Head of caudate nucleus (tissue), 42 donors: ENCODE measurements at regions not wholly inside any gene's neighbourhood (a gene's known extent, or its start where the extent isn't known, plus 50 kb on each side); places are given as distances from the start of the nearest gene placed in this dataset.

Experiments used
- DNase-seq, 42 donors: peaks; one replicate each; pipeline versions ENCODE4 v3.0.0 to v3.0.0-alpha.2; 2020 to 2021; ENCODE audit warnings: mixed read lengths in 7 of 42
- intact Hi-C: fragments of 100-400 bp; cut with DNase I; formaldehyde crosslinking; loops from one replicate; pipeline ENCODE4 v1.15.0; 2022

- DNase-seq: no peak
Measured at GRCh38 chr4:95675623-95676022, 126.8 kb upstream of the UNC5C start.

GRCh38 chr4:95674521-95674981, 125.8 kb upstream of the UNC5C start:
- no peak for DNase-seq
- intact Hi-C loops: no loop called here

More at GRCh38 chr4:95675623-95676022, 126.8 kb upstream of the UNC5C start:
- intact Hi-C loops: no loop called here

GRCh38 chr4:95672811-95673210, 124.0 kb upstream of the UNC5C start:
- intact Hi-C loops: no loop called here
- DNase-seq: no peak

- no peak for DNase-seq
- intact Hi-C loops: no loop called here
Measured at GRCh38 chr4:95660719-95661118, 111.9 kb upstream of the UNC5C start.

- no peak for DNase-seq
- intact Hi-C loops: no loop called here
Measured at GRCh38 chr4:95651891-95652290, 103.1 kb upstream of the UNC5C start.

GRCh38 chr4:95644417-95644816, 95.6 kb upstream of the UNC5C start:
- intact Hi-C loops: no loop called here
- DNase-seq: no peak

GRCh38 chr4:95643627-95644026, 94.9 kb upstream of the UNC5C start:
- intact Hi-C loops: no loop called here
- DNase-seq: no peak

GRCh38 chr4:95641571-95641970, 92.8 kb upstream of the UNC5C start:
- intact Hi-C loops: no loop called here
- no peak for DNase-seq

- intact Hi-C loops: no loop called here
- peak in 6 of 42 donors; percentile 2 to 32 (median 6) for DNase-seq
Measured at GRCh38 chr4:95640311-95640710, 91.5 kb upstream of the UNC5C start.

- no peak for DNase-seq
- intact Hi-C loops: no loop called here
Measured at GRCh38 chr4:95638920-95639501, 90.2 kb upstream of the UNC5C start.

- DNase-seq: peak in 10 of 42 donors; percentile 4 to 53 (median 14)
- intact Hi-C loops: no loop called here
Measured at GRCh38 chr4:95637043-95637600, 88.3 kb upstream of the UNC5C start.

GRCh38 chr4:95636061-95636460, 87.3 kb upstream of the UNC5C start:
- no peak for DNase-seq
- intact Hi-C loops: no loop called here

GRCh38 chr4:95627709-95628108, 78.9 kb upstream of the UNC5C start:
- DNase-seq: no peak
- intact Hi-C loops: no loop called here

GRCh38 chr4:95627024-95627605, 78.3 kb upstream of the UNC5C start:
- intact Hi-C loops: no loop called here
- DNase-seq: no peak

GRCh38 chr4:95625020-95625419, 76.2 kb upstream of the UNC5C start:
- intact Hi-C loops: no loop called here
- DNase-seq: no peak

GRCh38 chr4:95619525-95620443, 71.0 kb upstream of the UNC5C start:
- DNase-seq: no peak
- intact Hi-C loops: no loop called here

- intact Hi-C loops: no loop called here
- DNase-seq: no peak
Measured at GRCh38 chr4:95614684-95615205, 66.0 kb upstream of the UNC5C start.

- DNase-seq: no peak
- intact Hi-C loops: no loop called here
Measured at GRCh38 chr4:95610061-95610569, 61.3 kb upstream of the UNC5C start.

GRCh38 chr4:95606739-95607138, 58.0 kb upstream of the UNC5C start:
- intact Hi-C loops: no loop called here

More at GRCh38 chr4:95606739-95607138, 58.0 kb upstream of the UNC5C start:
- DNase-seq: no peak
